Keratinocyte (primary cell): ENCODE measurements at regions not wholly inside any gene's neighbourhood (a gene's known extent, or its start where the extent isn't known, plus 50 kb on each side); places are given as distances from the start of the nearest gene placed in this dataset.

ENCODE experiments used
- CTCF ChIP-seq, 3 experiments: IDR thresholded peaks in 1 of 3; conservative IDR thresholded peaks in 1 of 3; optimal IDR thresholded peaks in 1 of 3; 2 replicates in 2 of 3; 3 replicates in 1 of 3; pipeline versions ENCODE3 to v1.5.1; 2011; ENCODE audit warnings: low read length in 3 of 3, mild to moderate bottlenecking in 3 of 3, moderate library complexity in 2 of 3, control low read depth in 1 of 3, inconsistent platforms in 1 of 3; ENCODE audit not compliant: insufficient read depth in 2 of 3; ENCODE audit errors: extremely low read depth in 1 of 3
- EZH2 ChIP-seq: IDR thresholded peaks from one replicate; pipeline ENCODE4 v1.6.1; 2012; ENCODE audit warnings: inconsistent platforms, mild to moderate bottlenecking, low read length, moderate library complexity

GRCh38 chr13:50357586-50358118, 342.4 kb downstream of the KCNRG start:
- TF ChIP-seq CTCF (optimal IDR thresholded peaks at IDR 0.05 in 1 of 3, IDR thresholded peaks at IDR 0.05 in 1 of 3, conservative IDR thresholded peaks at IDR 0.05 in 1 of 3; ENCODE audit: extremely low read depth in 1 of 3, insufficient read depth in 2 of 3, low read length in 3 of 3) (no peak), EZH2 (no peak)
